ENCODE measurements at regions not wholly inside any gene's neighbourhood (a gene's known extent, or its start where the extent isn't known, plus 50 kb on each side); places are given as distances from the start of the nearest gene placed in this dataset.

GRCh38 chr5:145493435-145493834, 341.7 kb downstream of the PRELID2 start:
- TF ChIP-seq, protein P1, sequence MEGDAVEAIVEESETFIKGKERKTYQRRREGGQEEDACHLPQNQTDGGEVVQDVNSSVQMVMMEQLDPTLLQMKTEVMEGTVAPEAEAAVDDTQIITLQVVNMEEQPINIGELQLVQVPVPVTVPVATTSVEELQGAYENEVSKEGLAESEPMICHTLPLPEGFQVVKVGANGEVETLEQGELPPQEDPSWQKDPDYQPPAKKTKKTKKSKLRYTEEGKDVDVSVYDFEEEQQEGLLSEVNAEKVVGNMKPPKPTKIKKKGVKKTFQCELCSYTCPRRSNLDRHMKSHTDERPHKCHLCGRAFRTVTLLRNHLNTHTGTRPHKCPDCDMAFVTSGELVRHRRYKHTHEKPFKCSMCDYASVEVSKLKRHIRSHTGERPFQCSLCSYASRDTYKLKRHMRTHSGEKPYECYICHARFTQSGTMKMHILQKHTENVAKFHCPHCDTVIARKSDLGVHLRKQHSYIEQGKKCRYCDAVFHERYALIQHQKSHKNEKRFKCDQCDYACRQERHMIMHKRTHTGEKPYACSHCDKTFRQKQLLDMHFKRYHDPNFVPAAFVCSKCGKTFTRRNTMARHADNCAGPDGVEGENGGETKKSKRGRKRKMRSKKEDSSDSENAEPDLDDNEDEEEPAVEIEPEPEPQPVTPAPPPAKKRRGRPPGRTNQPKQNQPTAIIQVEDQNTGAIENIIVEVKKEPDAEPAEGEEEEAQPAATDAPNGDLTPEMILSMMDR (IDR thresholded peaks at IDR 0.05) = no peak
- TF ChIP-seq POLR2A (IDR thresholded peaks at IDR 0.05) = no peak
